ENCODE measurements at regions not wholly inside any gene's neighbourhood (a gene's known extent, or its start where the extent isn't known, plus 50 kb on each side); places are given as distances from the start of the nearest gene placed in this dataset.

GRCh38 chr14:106838991-106839769, 1312.8 kb downstream of the TMEM121 start:
- TF ChIP-seq CTCF (IDR thresholded peaks at IDR 0.05) (no peak), POLR2AphosphoS5 (IDR thresholded peaks at IDR 0.05) (no peak), POLR2A (IDR thresholded peaks at IDR 0.05) (no peak), EP300 (IDR thresholded peaks at IDR 0.05) (no peak)

All from stomach (tissue), 4 donors.